CD4-positive, alpha-beta T cell treated with Interleukin-4 for 4 hours (primary cell): ENCODE measurements at regions not wholly inside any gene's neighbourhood (a gene's known extent, or its start where the extent isn't known, plus 50 kb on each side); places are given as distances from the start of the nearest gene placed in this dataset.
"Not testable (repeated sequence)": the region's sequence is repeated elsewhere in the genome, so short reads cannot be mapped to it uniquely, and the experiment has no call there.

ENCODE experiments used
- DNase-seq: peaks from one replicate; pipeline ENCODE4 v3.0.0-alpha.2; 2020

- no peak for DNase-seq
Measured at GRCh38 chr9:38342532-38342931, 50.0 kb upstream of the ALDH1B1 start.

- no peak for DNase-seq
Measured at GRCh38 chr9:38342096-38342495, 50.4 kb upstream of the ALDH1B1 start.

- DNase-seq: no peak
Measured at GRCh38 chr9:38339496-38339895, 53.0 kb upstream of the ALDH1B1 start.

- DNase-seq: no peak
Measured at GRCh38 chr9:38339087-38339486, 53.4 kb upstream of the ALDH1B1 start.

GRCh38 chr9:38338342-38339018 is 54.0 kb upstream of the ALDH1B1 start:
- no peak for DNase-seq

- no peak for DNase-seq
Measured at GRCh38 chr9:38337706-38338264, 54.7 kb upstream of the ALDH1B1 start.

- DNase-seq: no peak
Measured at GRCh38 chr9:38337181-38337580, 55.3 kb upstream of the ALDH1B1 start.

- DNase-seq: no peak
Measured at GRCh38 chr9:38336341-38336740, 56.2 kb upstream of the ALDH1B1 start.

GRCh38 chr9:38335686-38336085 is 56.8 kb upstream of the ALDH1B1 start:
- DNase-seq: no peak

- DNase-seq: no peak
Measured at GRCh38 chr9:38334234-38334633, 58.3 kb upstream of the ALDH1B1 start.

- DNase-seq: no peak
Measured at GRCh38 chr9:38333047-38333446, 59.5 kb upstream of the ALDH1B1 start.

GRCh38 chr9:38332625-38333024 is 59.9 kb upstream of the ALDH1B1 start:
- DNase-seq: no peak

- no peak for DNase-seq
Measured at GRCh38 chr9:38331141-38331540, 61.4 kb upstream of the ALDH1B1 start.

- DNase-seq: no peak
Measured at GRCh38 chr9:38329968-38330367, 62.5 kb upstream of the ALDH1B1 start.

GRCh38 chr9:38328765-38329164 is 63.7 kb upstream of the ALDH1B1 start:
- DNase-seq: no peak

- DNase-seq: no peak
Measured at GRCh38 chr9:38326122-38326521, 66.4 kb upstream of the ALDH1B1 start.

GRCh38 chr9:38324213-38324612 is 68.3 kb upstream of the ALDH1B1 start:
- not testable (repeated sequence) for DNase-seq

- DNase-seq: no peak
Measured at GRCh38 chr9:38322937-38323336, 69.6 kb upstream of the ALDH1B1 start.

- DNase-seq: no peak
Measured at GRCh38 chr9:38319496-38320173, 72.9 kb upstream of the ALDH1B1 start.

GRCh38 chr9:38318759-38319495 is 73.6 kb upstream of the ALDH1B1 start:
- no peak for DNase-seq

GRCh38 chr9:38316166-38316780 is 76.2 kb upstream of the ALDH1B1 start:
- DNase-seq: no peak

- DNase-seq: no peak
Measured at GRCh38 chr9:38315085-38315595, 77.4 kb upstream of the ALDH1B1 start.

GRCh38 chr9:38313421-38313820 is 79.1 kb upstream of the ALDH1B1 start:
- DNase-seq: no peak
